LHCN-M2 (cell line): ENCODE measurements at regions not wholly inside any gene's neighbourhood (a gene's known extent, or its start where the extent isn't known, plus 50 kb on each side); places are given as distances from the start of the nearest gene placed in this dataset.
"Not testable (repeated sequence)": the region's sequence is repeated elsewhere in the genome, so short reads cannot be mapped to it uniquely, and the experiment has no call there.

Experiments
- DNase-seq: peaks from one replicate; pipeline ENCODE4 v3.0.0-alpha.2; 2012; ENCODE audit warnings: low read depth

GRCh38 chr3:14272959-14273560 is 94.4 kb downstream of the LSM3 start:
- not testable (repeated sequence) for DNase-seq

- DNase-seq = no peak
Measured at GRCh38 chr3:14273901-14274611, 95.4 kb downstream of the LSM3 start.

GRCh38 chr3:14274612-14274936 is 96.0 kb downstream of the LSM3 start:
- DNase-seq = no peak

GRCh38 chr3:14274999-14275961 is 96.7 kb downstream of the LSM3 start:
- DNase-seq = peak; percentile 34

- no peak for DNase-seq
Measured at GRCh38 chr3:14275962-14276909, 97.6 kb downstream of the LSM3 start.

- DNase-seq = no peak
Measured at GRCh38 chr3:14277557-14277956, 98.9 kb downstream of the LSM3 start.

- no peak for DNase-seq
Measured at GRCh38 chr3:14278265-14278798, 99.7 kb downstream of the LSM3 start.

- DNase-seq = no peak
Measured at GRCh38 chr3:14278799-14279625, 100.4 kb downstream of the LSM3 start.

GRCh38 chr3:14279626-14280061 is 101.0 kb downstream of the LSM3 start:
- DNase-seq = no peak

GRCh38 chr3:14280326-14280725 is 101.7 kb downstream of the LSM3 start:
- DNase-seq = no peak

- DNase-seq = no peak
Measured at GRCh38 chr3:14281053-14281452, 102.4 kb downstream of the LSM3 start.

GRCh38 chr3:14282001-14282705 is 103.5 kb downstream of the LSM3 start:
- no peak for DNase-seq

GRCh38 chr3:14282706-14283075 is 104.1 kb downstream of the LSM3 start:
- no peak for DNase-seq

GRCh38 chr3:14283092-14283812 is 104.6 kb downstream of the LSM3 start:
- no peak for DNase-seq

GRCh38 chr3:14283813-14284438 is 105.3 kb downstream of the LSM3 start:
- DNase-seq = no peak

GRCh38 chr3:14284694-14285547 is 106.3 kb downstream of the LSM3 start:
- DNase-seq = no peak

- DNase-seq = peak; percentile 45
Measured at GRCh38 chr3:14285548-14285925, 106.9 kb downstream of the LSM3 start.
